ENCODE measurements at regions not wholly inside any gene's neighbourhood (a gene's known extent, or its start where the extent isn't known, plus 50 kb on each side); places are given as distances from the start of the nearest gene placed in this dataset.

- TF ChIP-seq, protein P1, sequence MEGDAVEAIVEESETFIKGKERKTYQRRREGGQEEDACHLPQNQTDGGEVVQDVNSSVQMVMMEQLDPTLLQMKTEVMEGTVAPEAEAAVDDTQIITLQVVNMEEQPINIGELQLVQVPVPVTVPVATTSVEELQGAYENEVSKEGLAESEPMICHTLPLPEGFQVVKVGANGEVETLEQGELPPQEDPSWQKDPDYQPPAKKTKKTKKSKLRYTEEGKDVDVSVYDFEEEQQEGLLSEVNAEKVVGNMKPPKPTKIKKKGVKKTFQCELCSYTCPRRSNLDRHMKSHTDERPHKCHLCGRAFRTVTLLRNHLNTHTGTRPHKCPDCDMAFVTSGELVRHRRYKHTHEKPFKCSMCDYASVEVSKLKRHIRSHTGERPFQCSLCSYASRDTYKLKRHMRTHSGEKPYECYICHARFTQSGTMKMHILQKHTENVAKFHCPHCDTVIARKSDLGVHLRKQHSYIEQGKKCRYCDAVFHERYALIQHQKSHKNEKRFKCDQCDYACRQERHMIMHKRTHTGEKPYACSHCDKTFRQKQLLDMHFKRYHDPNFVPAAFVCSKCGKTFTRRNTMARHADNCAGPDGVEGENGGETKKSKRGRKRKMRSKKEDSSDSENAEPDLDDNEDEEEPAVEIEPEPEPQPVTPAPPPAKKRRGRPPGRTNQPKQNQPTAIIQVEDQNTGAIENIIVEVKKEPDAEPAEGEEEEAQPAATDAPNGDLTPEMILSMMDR (IDR thresholded peaks at IDR 0.05; ENCODE audit: insufficient read depth, low read length) = no peak
- TF ChIP-seq POLR2AphosphoS5 (IDR thresholded peaks at IDR 0.05; ENCODE audit: low read depth) (no peak), GABPA (IDR thresholded peaks at IDR 0.05; ENCODE audit: low read depth) (no peak), SPI1 (IDR thresholded peaks at IDR 0.05; ENCODE audit: borderline replicate concordance, low read depth) (no peak)
- TF ChIP-seq, protein P2, sequence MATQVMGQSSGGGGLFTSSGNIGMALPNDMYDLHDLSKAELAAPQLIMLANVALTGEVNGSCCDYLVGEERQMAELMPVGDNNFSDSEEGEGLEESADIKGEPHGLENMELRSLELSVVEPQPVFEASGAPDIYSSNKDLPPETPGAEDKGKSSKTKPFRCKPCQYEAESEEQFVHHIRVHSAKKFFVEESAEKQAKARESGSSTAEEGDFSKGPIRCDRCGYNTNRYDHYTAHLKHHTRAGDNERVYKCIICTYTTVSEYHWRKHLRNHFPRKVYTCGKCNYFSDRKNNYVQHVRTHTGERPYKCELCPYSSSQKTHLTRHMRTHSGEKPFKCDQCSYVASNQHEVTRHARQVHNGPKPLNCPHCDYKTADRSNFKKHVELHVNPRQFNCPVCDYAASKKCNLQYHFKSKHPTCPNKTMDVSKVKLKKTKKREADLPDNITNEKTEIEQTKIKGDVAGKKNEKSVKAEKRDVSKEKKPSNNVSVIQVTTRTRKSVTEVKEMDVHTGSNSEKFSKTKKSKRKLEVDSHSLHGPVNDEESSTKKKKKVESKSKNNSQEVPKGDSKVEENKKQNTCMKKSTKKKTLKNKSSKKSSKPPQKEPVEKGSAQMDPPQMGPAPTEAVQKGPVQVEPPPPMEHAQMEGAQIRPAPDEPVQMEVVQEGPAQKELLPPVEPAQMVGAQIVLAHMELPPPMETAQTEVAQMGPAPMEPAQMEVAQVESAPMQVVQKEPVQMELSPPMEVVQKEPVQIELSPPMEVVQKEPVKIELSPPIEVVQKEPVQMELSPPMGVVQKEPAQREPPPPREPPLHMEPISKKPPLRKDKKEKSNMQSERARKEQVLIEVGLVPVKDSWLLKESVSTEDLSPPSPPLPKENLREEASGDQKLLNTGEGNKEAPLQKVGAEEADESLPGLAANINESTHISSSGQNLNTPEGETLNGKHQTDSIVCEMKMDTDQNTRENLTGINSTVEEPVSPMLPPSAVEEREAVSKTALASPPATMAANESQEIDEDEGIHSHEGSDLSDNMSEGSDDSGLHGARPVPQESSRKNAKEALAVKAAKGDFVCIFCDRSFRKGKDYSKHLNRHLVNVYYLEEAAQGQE (IDR thresholded peaks at IDR 0.05; ENCODE audit: insufficient replicate concordance, low read depth) = no peak
These were observed 316.4 kb downstream of the ZNF621 start for GRCh38 chr3:40841131-40841530.
